Stimulated activated naive CD4-positive, alpha-beta T cell (primary cell): ENCODE measurements at regions not wholly inside any gene's neighbourhood (a gene's known extent, or its start where the extent isn't known, plus 50 kb on each side); places are given as distances from the start of the nearest gene placed in this dataset.

ENCODE experiments used
- DNase-seq, 6 experiments: peaks; one replicate each; lab custom pipeline; 2025; lab: John Stamatoyannopoulos, UW

DNA sequence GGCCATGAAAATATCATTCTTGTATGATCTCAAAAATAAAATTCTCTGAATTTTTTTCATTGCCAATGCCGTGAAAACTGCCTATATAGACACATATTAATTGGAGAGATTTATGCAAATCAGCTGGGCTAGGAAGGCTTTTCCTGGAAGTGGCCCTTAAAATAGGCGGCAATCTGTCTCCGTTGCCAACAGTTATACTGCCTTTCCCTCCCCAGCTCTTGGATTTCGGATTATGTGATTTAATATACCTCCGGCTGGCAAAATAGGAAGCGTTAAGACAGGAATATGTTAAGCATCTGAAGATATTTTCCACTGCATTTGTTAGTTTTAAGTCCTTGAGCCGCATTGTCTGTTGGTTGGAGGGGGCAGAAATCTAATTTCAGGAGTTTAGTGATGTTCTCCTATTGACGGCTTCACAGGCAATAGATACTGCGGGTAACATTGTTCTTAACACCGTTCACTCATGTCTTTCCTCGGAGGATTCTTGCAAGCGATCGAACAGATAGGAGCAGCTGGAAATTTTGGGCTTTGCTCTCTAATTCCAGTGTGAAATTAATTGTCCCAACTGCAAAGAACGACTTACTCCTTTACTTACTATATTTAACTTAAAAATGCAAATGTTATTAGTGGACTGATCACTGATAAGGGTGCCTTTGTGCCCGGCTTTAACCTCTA lies 113.3 kb downstream of the LINC00237 start:
- no peak for DNase-seq

DNA sequence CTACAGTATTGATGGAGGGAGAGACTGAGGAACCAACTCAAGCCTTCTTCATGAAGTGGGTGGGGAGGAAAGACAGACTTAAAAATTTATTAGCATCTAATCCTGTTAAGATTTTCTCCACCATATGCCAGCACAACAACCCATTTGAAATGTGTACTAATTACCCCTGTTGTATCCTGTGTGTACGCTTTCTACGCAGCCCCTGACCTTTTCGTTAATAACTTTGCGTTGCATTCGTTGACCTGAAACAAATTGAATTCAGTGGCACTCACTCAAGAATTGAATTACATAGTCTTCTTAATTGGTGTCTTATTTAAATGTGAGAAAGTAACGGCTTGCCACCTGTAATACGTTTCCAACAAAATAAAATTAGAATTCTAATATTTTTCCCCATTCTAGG lies 113.9 kb downstream of the LINC00237 start:
- DNase-seq = no peak

DNA sequence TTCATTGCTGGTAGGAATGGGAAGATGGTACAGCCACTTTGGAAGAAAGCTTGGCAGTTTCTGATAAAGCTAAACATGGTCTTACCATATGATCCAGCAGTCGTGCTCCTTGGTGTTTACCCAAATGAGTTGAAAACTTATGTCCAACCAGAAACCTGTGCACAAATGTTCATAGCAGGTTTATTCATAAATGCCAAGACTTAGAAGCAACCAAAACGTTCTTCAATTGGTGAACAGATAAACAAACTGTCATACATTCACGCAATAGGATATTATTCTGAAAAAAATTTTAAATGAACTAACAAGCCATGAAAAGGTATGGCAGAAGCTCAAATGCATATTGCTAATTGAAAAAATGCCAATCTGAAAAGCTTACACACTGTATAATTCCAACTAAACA lies 117.1 kb downstream of the LINC00237 start:
- no peak for DNase-seq

DNA sequence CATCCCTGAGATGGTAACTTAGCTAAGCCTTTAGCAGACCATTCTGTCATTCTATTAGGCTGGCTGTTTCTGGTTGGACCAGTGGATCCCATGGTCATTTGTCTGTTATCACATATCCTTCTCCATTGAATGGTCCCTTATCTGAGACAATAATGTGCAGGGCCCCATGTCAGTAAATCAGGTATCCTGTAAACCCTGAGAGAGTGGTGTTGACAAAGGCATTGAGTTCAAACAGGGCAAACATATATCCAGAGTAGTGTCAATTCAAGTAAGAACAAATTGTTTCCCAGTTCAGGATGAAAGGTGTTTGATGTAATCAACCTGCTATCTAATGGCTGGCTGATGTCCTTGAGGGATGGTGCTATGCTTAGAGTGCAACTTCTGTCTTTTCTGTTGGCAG lies 126.2 kb downstream of the LINC00237 start:
- DNase-seq = no peak

DNA sequence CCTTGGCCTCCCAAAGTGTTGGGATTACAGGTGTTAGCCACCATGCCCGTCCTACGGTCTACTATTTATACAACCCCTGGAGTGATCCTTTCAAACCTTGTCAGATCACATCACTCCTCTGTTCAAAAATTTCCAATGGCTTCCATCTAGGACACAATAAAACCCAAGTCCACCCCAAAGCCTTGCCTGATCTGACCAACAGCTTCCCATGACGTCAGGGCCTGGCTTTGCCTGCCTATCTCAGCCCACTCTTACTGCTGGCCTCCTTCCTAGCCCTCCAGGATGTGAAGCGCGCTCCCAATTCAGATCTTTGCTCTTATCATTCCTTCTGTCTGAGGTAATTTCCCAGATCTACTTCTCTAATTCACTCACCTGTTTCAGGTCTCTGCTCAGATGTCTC lies 128.4 kb downstream of the LINC00237 start:
- DNase-seq = no peak

DNA sequence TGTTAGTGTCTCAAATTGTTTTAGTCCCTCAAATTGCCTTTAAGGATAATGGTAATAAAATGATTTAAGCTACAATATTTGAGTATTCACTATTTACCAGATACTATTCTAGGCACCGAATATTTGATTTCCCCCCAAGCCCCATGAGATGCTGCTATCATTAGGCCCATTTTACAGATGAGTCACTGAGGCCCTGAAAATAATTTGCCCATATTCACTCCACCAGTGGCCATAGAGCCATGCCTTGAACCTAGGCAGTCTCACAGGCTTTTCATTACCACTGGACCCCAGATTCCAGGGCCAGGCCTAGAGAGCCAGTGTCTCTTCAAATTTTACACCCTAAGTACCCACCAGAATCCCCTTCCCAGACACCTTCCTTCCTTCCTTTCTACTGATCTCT lies 133.7 kb downstream of the LINC00237 start:
- DNase-seq = no peak

DNA sequence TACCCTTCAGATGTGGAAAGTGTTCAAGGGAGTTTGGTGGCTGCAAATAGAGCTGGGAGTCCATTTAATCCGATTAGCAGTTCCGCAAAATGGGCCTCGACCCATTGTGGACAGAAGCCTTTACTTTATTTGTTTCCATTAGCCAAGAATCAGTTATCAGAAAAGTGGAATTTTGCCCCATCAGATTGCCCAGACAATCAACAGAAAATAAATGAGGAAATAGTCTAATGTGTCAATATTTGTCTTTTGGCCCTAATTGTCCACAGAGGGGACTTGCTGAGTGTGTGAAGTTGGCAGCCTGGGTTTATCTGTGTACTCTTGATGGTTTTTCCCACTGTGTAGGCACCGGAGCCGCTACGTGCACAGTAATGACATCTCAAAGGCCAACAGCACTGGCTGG lies 134.3 kb downstream of the LINC00237 start:
- DNase-seq = no peak

DNA sequence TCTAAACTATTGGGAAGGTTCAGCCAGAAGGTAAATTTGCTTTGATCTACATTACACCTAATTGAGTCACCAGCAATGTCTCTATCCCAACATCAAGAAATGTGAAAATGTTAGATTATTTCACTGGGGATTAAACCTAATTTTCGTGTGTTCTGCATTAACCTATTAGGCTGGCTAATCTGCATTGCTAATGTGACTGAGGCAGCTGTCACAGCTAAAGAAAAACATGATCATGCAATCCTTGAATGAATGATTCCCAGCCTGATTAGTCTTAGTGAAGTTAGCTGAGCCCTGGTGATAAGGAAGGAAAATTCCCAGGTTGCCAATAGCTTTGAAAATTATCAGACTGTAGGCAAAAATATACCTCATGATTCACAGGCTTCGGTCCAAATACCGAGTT lies 135.3 kb downstream of the LINC00237 start:
- DNase-seq = no peak

DNA sequence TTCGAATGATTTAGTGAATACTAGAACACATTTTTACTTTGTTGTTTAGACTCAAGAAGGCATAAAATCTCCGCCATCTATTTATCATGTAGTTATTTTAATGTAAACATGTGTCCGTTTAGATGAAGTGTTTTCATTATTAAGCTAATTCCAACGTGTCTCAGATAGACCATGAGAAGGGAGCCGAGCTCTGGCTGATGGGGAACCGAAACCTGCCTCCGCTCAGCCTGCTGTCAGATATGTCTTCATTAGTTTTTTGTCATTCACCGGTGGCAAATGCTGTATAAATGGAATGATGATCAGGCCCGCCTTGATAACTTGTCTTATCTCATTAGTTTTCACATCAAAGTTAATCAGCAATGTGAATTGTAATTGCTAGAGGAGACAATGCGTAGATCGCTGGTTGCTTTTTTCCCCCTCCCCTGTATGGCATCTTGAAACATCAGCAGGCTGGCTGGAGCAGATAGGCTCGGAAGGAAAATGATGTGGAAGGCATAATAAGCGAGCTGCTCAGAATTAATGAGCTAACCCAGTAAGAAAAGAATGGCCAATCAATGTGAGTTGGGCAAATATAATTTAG lies 136.4 kb downstream of the LINC00237 start:
- no peak for DNase-seq

DNA sequence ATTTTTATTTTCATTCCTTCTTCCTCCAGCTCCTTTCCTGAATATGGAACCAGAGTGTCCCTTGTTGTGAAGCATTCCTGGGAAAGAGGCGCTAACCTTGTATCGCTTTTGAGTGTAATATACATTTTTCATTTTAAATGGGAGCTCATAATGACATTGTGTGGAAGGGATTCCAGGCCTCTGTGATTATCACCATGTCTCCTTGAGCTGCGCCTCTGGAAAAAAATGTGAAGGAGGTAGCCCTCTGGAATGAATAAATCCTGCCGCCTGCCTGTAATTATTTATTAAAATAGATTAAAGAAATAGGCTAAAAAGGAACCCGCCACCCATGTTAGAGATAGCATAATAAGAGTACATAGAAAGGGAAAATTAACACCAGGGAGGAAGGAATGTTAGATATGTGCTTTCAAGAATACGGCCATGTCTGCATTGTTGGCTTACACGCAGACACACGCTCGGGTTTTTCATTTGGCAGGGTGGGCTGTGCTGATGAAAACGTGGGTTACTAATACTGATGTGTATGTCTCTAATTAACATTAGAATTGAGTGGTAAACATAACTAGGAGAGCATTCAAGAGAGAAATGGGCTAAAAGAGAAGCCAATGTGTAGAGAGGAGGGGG lies 138.5 kb downstream of the LINC00237 start:
- DNase-seq = no peak

DNA sequence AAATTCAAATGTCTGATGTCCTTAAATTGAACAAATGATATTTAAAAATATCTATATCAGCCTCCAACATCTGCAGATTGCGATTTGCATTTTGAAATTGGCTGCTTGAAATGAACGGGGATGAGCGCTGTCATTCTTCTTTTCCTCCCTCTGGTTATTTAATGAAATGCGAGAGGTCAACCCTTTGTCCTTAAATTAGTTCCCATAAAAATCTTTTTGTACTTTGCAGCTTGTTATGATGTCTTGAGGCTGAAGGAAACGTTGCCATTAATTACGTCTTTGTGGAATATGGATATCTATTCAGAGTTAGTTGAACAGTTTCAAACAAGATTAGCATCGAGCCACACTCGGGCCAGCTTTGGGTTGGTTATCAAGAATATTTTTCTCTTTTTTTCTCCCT lies 140.0 kb downstream of the LINC00237 start:
- no peak for DNase-seq

DNA sequence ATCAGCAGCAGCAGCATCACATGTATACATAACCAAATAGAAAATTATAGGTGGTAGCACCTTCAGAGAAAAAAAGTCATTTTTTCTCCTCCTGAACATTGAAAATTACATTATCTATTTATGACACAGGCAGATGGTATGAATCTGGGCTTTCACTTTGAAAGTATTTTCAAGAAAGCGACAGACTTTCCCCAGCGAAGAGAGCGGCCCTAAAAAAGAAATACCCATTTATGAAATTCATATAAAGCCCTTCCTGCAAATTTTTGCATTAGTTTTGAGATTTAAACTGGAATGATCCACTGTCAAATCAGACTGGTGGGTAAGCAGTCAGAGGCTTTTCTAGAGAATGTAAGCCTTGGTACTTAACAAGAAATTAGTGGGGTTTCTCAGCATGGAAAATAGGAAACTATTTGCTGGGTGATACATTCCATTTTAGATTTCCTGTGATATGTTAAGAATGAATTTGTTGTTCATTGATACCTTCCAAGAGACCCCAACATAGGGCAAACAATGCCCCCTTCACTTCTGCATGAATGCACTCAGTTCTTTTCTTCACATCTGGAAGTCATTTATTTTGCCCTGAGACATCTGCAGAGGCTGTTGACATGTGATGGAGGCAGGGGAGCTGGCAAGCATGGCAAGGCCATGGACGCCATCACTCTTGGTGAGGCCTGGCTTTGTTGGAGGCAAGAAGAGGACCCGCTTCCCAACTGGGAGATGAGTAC lies 147.0 kb downstream of the LINC00237 start:
- DNase-seq = no peak

DNA sequence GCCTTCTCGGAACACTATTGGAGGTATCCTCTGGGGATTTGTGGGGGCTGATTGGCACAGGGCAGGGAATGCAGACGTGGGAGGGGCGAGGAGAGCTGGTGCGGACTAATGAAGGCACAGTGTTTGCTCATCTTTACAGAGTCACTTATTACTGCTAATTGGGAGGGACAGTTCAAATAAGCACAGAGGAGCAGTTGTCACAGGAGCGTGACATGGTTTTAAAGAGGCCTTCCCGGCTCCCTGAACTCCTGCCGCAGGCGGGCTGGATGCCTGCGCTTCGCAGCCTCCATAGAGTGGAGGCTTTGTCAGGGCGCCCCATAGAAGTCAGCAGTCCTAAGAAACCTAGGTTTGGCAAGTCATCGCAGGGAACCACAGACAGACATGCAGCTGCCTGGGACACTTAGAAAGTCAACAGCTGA lies 149.6 kb downstream of the LINC00237 start:
- DNase-seq = no peak

DNA sequence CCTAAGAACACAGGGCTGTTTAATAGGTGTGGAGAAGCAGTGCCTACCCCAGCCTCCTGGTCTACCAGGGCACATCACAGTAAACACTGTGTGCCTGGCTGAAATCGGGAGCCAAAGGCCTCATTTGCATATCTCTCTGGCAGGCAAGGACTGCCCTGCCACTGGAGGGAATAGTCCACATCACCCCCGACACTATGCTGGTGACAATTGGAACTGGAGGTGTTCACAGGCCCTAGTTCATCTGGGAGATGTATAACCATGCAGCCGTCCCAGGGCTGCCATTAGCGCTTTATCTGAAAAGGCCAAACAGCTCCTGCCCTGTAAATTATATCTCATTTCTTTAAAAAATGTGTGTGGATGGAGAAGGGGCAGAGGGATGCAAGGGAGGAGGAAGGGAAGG lies 150.3 kb downstream of the LINC00237 start:
- no peak for DNase-seq

DNA sequence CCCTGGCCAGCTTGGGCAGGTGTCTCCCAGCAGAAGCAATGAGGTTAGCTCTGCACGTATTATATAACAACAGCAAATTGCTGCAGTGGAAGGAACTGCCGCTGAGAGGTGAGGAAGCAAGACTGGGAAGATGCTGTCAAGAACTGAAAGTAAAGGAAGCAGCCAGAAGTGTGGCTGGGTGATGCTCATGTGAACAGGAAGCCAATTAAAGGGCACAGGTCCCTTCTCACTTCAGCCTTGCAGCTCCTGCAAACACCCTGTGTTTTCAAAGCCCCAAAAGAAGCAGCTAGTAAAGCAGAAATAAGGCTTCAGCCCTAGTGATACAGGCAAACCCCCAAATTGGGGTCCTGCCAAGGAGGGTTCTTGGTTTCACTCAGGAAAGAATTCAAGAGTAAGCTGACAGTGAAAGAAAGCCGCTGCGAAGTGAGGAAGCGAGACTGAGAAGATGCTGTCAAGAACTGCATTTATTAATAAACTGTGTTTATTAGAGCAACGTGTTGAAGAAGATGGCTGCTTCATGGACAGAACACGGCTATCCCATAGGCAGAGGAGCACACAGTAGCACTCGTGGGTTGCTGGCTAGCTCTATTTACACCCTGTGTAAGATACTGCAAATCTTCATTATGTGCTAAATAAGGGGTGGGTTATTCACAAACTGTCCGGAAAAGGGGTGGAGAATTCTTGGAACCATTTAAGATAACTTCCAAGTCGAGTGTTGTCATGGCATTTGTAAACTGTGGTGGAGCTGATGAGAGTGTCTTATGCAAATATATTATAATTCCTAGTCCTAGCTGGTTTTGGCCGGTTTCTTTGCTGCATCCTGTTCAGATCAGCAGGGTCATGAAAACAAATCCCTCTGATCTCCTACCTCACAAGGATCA lies 152.2 kb downstream of the LINC00237 start:
- no peak for DNase-seq

DNA sequence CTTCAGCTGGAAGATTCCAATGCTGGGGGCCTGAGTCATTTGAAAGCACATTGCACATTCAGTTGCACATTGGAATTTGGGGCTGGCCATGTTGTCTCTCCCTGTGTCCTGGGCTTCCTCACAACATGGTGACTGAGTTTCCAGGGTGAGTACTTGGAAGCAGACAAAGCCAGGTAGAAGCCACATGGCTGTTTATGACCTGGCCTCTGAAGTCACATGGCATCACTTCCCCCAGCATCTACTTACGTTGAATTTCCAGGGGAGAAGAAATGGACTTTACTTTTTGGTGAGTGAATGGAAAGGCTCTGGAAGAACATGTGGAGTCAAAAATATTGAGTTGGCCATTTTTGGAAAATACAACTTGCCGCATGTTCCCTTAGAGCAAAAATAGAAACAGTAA lies 155.5 kb downstream of the LINC00237 start:
- DNase-seq = no peak

DNA sequence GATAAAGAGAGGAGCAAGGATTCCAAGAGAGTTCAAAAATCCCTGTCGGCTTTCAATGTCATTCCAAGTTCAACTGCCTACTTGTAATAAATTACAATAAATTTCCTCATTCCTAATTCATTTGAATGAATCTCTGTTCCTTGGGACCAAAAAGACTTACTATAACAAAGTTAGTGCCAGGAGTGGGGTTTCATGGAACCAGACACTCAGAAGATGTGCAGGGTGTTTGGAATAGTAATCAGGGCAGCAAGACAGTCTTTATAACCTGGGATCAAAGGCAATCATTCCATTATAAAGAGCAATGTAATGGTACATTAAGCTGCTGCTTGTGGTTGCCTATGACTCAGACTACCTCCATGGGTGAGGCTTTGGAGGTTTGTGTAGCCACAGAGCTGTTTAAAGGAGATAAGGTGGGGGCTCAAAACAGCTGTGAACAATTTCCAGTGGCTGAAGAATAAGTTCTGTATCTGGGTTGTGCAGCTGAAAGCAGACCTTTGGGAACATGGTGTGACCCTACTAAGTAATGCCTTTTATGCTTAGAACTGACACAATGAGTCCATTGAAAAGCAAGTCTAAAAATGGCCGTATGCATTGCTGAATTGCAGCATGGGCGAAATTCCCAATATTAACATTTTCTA lies 159.9 kb downstream of the LINC00237 start:
- no peak for DNase-seq

DNA sequence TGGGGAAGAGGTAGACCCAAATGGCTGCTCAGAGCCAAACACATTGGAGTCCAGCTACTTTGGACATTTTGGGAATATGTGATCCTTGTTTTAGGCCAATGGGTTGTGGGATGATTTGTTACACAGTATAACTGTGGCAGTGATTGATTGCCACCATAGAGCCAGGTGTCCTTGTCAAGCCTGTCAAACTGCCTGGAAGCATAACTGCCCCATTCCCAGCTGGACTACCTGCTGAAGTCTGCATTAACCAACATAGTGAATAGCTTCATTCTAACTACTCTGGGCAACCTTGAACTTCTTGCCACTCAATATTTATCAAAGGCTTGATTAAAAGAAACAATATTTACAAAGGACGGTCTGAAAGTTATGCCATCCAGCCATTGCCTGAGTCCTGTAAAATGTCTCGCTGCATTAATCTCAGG lies 164.7 kb downstream of the LINC00237 start:
- DNase-seq = no peak

DNA sequence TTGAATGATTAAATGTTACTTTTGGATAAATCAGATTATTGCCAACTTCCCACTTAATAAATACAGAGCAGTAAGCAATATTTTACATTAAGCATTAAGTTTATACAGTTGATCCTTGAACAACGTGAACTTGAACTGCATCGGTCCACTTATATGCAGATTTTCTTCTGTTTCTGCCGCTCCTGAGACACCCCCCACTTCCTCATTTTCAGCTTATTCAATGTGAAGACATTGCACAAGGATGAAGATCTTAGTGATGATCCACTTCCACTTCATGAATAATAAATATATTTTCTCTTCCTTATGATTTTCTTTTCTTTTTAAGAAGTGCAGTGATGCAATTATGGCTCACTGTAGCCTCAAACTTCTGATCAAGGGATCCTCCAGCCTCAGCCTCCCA lies 167.2 kb downstream of the LINC00237 start:
- no peak for DNase-seq

DNA sequence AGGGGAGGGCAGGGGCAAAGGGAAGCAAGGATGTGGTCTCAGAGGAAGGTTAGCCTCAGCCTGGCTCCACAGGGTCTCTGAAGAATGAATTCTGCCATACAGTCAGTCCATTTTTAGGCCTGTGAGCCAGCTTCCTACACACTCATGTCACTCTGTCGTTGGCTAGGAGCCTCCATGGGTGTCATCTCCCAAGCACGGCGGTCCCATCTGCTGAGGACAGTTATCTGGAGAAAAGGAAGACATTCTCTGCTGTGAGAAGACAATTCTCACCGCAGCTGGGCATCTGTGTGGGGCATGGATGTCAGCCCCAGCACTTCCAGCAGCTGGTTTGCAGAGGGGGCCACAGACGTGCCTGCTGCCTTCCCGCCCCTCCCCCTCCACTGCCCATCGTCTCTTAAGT lies 167.6 kb downstream of the LINC00237 start:
- no peak for DNase-seq

DNA sequence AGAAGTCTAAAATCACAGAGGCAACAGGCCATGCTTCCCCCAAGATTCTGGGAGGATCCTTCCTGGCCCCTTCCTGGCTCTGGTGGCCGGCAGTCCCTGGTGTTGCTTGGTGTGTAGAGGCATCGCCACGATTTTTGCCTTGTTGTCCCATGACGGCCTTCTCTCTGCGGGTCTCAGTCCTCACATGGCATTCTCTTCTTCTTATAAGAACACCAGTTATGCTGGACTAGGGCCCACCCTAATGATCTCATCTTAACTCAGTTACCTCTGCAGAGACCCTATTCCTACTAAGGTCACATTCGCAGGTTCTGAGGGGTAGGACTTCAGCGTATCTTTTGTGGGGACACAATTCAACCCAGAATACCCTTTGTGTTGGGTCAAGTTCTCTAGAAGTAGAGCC lies 168.0 kb downstream of the LINC00237 start:
- no peak for DNase-seq
